GM12878 (cell line): ENCODE measurements at regions not wholly inside any gene's neighbourhood (a gene's known extent, or its start where the extent isn't known, plus 50 kb on each side); places are given as distances from the start of the nearest gene placed in this dataset.

Experiments
- ATAC-seq: fragments of 200-7000 bp; cut with Tn5 transposase; 3 replicates; pipeline ENCODE4 v1.9.1; 2020; ENCODE audit warnings: mild to moderate bottlenecking, moderate library complexity
- BruUV-seq: library from RNA; stranded (reverse); fragments of 400-500 nt; replicated peaks from 2 replicates; lab custom pipeline; 2021; lab: Mats Ljungman, UMichigan
- CTCF ChIA-PET: fragments of 300-600 bp; sonication (Branson Sonifier 250); formaldehyde crosslinking; extraction: SDS; loops from one replicate; lab custom pipeline; 2021; ENCODE audit warnings: inconsistent platforms; lab: Yijun Ruan, JAX
- POLR2A ChIA-PET: fragments of 350-600 bp; formaldehyde crosslinking; extraction: SDS; loops from one replicate; lab custom pipeline; 2021; ENCODE audit warnings: inconsistent platforms; lab: Charles Lee
- RAD21 ChIA-PET: fragments of 300-600 bp; sonication (Branson Sonifier 250); formaldehyde crosslinking; loops from one replicate; lab custom pipeline; 2023; ENCODE audit warnings: antibody characterized with exemption; ENCODE audit not compliant: unreplicated experiment; lab: Charles Lee
- SMC1A ChIA-PET: fragments of 300-600 bp; sonication (Branson Sonifier 250); formaldehyde crosslinking; loops from one replicate; lab custom pipeline; 2023; ENCODE audit not compliant: unreplicated experiment, uncharacterized antibody; lab: Charles Lee
- DNase-seq: peaks from one replicate; pipeline ENCODE4 v3.0.0-alpha.2; 2011; ENCODE audit warnings: low read depth, low spot score
- FAIRE-seq: peaks from 3 replicates; lab custom pipeline; 2011; peaks lifted over from hg19 to GRCh38; lab: Jason Lieb, UNC
- H2AFZ ChIP-seq: 2 replicates; pipeline ENCODE4 v1.6.0; 2011; ENCODE audit warnings: low read depth, low read length, control low read depth; ENCODE audit not compliant: control insufficient read depth
- H3K27ac ChIP-seq: 2 replicates; pipeline ENCODE4 v1.5.1; 2011; ENCODE audit warnings: control low read depth; ENCODE audit not compliant: control insufficient read depth, insufficient read depth
- H3K27me3 ChIP-seq, 2 experiments: replicated peaks in 1 of 2; 2 replicates each; pipeline versions ENCODE4 v1.6.0 to v1.6.1; 2011; ENCODE audit warnings: low read length in 1 of 2; ENCODE audit not compliant: control insufficient read depth in 2 of 2, insufficient read depth in 2 of 2
- H3K36me3 ChIP-seq, 2 experiments: 2 replicates each; pipeline ENCODE4 v1.5.1; 2011; ENCODE audit warnings: low read length in 1 of 2; ENCODE audit not compliant: control insufficient read depth in 2 of 2, insufficient read depth in 2 of 2
- H3K4me1 ChIP-seq: 2 replicates; pipeline ENCODE4 v1.6.1; 2011; ENCODE audit warnings: mild to moderate bottlenecking, low read length, moderate library complexity, mixed read lengths; ENCODE audit not compliant: control insufficient read depth, insufficient read depth
- H3K4me2 ChIP-seq: 2 replicates; pipeline ENCODE4 v1.6.0; 2011; ENCODE audit warnings: control low read depth; ENCODE audit not compliant: control insufficient read depth, insufficient read depth
- H3K4me3 ChIP-seq: fragments of 200-600 bp; sonication (generic); 2 replicates; pipeline ENCODE4 v1.5.1; 2016
- H3K79me2 ChIP-seq: 2 replicates; pipeline ENCODE4 v1.6.0; 2011; ENCODE audit warnings: low read length; ENCODE audit not compliant: control insufficient read depth, insufficient read depth
- H3K9ac ChIP-seq: 2 replicates; pipeline ENCODE4 v1.8.0; 2011; ENCODE audit warnings: low read length, control low read depth, mixed read lengths; ENCODE audit not compliant: control insufficient read depth, insufficient read depth
- H3K9me3 ChIP-seq: replicated peaks from 3 replicates; pipeline ENCODE4 v1.5.1; 2011; ENCODE audit warnings: mild to moderate bottlenecking, low read length; ENCODE audit not compliant: control insufficient read depth, insufficient read depth
- H4K20me1 ChIP-seq: 2 replicates; pipeline ENCODE4 v1.6.0; 2011; ENCODE audit not compliant: control insufficient read depth, insufficient read depth
- ATF7 ChIP-seq: fragments of 450-650 bp; IDR thresholded peaks from 2 replicates; pipeline ENCODE4 v1.6.1; 2016; ENCODE audit warnings: low read depth, mild to moderate bottlenecking
- BCL11A ChIP-seq: IDR thresholded peaks from 2 replicates; pipeline ENCODE4 v1.6.1; 2011; ENCODE audit warnings: low read depth, low read length
- E4F1 ChIP-seq: fragments of 450-650 bp; IDR thresholded peaks from 2 replicates; pipeline ENCODE4 v1.6.1; 2018; ENCODE audit warnings: borderline replicate concordance, mild to moderate bottlenecking; ENCODE audit not compliant: partially characterized antibody
- EGR1 ChIP-seq, 2 experiments: IDR thresholded peaks; 1 replicate in 1 of 2; 2 replicates in 1 of 2; pipeline ENCODE4 v1.6.1; 2011 to 2012; ENCODE audit warnings: low read depth in 2 of 2, low read length in 2 of 2, borderline replicate concordance in 1 of 2, mild to moderate bottlenecking in 1 of 2, moderate library complexity in 1 of 2
- GABPA ChIP-seq: IDR thresholded peaks from 2 replicates; pipeline ENCODE4 v1.6.1; 2014; ENCODE audit warnings: antibody characterized with exemption, low read depth, mild to moderate bottlenecking, inconsistent platforms
- MEF2A ChIP-seq: IDR thresholded peaks from 2 replicates; pipeline ENCODE4 v1.6.1; 2011; ENCODE audit warnings: low read depth, mild to moderate bottlenecking, low read length, moderate library complexity; ENCODE audit not compliant: insufficient read depth
- RB1 ChIP-seq: fragments of 450-650 bp; formaldehyde crosslinking; IDR thresholded peaks from 2 replicates; pipeline ENCODE4 v1.6.1; 2017; ENCODE audit warnings: mild to moderate bottlenecking, borderline replicate concordance
- RELA ChIP-seq: fragments of 450-650 bp; IDR thresholded peaks from 2 replicates; pipeline ENCODE4 v1.8.0; 2014; ENCODE audit warnings: borderline replicate concordance; ENCODE audit not compliant: partially characterized antibody
- RFX5 ChIP-seq: IDR thresholded peaks from 2 replicates; pipeline ENCODE4 v1.6.1; 2011; ENCODE audit warnings: low read depth, low read length, improper control_type of control experiment
- SIX5 ChIP-seq: IDR thresholded peaks from 2 replicates; pipeline ENCODE4 v1.6.1; 2011; ENCODE audit warnings: mild to moderate bottlenecking, low read depth, low read length, moderate library complexity; ENCODE audit not compliant: severe bottlenecking
- ZNF207 ChIP-seq: fragments of 450-650 bp; IDR thresholded peaks from 2 replicates; pipeline ENCODE4 v1.6.1; 2014; ENCODE audit warnings: antibody characterized with exemption, mild to moderate bottlenecking, borderline replicate concordance
- WGBS: methylation state at CpG from one replicate; pipeline ENCODE4 v1.1.6; 2016; ENCODE audit warnings: low lambda C conversion rate; ENCODE audit not compliant: insufficient replicate concordance, insufficient coverage; ENCODE audit errors: missing lambda C conversion rate; 5-methylcytosine and 5-hydroxymethylcytosine counted together
- in situ Hi-C: fragments of 300-500 bp; cut with MboI; formaldehyde crosslinking; loops from 9 replicates; pipeline ENCODE4 v1.14.3; 2018; ENCODE audit warnings: mixed read lengths
- intact Hi-C: fragments of 100-400 bp; cut with micrococcal nuclease; formaldehyde crosslinking; loops from one replicate; pipeline ENCODE4 v1.14.2; 2022; ENCODE audit not compliant: unreplicated experiment

GRCh38 chr4:24672880-24673279 is 88.5 kb upstream of the DHX15 start:
- Histone ChIP-seq H3K36me3 (no peaks in the 10 kb centered on the region), H3K27me3 (peaks cover 0 to 1% of the 10 kb centered on the region in 2 experiments; a peak in 1 of 4 replicates), H4K20me1 (no peaks in the 10 kb centered on the region; the same call in 1 of the 2 replicates), H3K79me2 (no peaks in the 10 kb centered on the region), H3K4me3 (no peak overlapping the region), H2AFZ (no peak overlapping the region), H3K27ac (no peak overlapping the region), H3K9me3 (no peaks in the 10 kb centered on the region), H3K4me2 (no peak overlapping the region), H3K9ac (no peak overlapping the region), H3K4me1 (no peaks in the 10 kb centered on the region)
- ChIA-PET SMC1A (no interaction called here), CTCF (no interaction called here), POLR2A (no interaction called here), RAD21 (no interaction called here)
- 50% methylated on average over 8 of the region's 8 CpGs for WGBS
- intact Hi-C loops (no loop called here), in situ Hi-C loops (no loop called here)
- no peak for FAIRE-seq
- TF ChIP-seq RFX5 (no peak), RELA (no peak), ATF7 (no peak), EGR1 (IDR thresholded peaks at IDR 0.05; ENCODE audit: borderline replicate concordance in 1 of 2, low read depth in 2 of 2, low read length in 2 of 2) (no peak), E4F1 (no peak), BCL11A (no peak), MEF2A (no peak), ZNF207 (no peak), RB1 (no peak), SIX5 (no peak), GABPA (no peak)
- no TSS peak for BruUV-seq
- no peak for ATAC-seq
- no peak for DNase-seq
